Activated effector memory CD4-positive, alpha-beta T cell treated with Interleukin-2 at 50 U/mL for 16 hours (primary cell): ENCODE measurements at regions not wholly inside any gene's neighbourhood (a gene's known extent, or its start where the extent isn't known, plus 50 kb on each side); places are given as distances from the start of the nearest gene placed in this dataset.

Experiments used
- DNase-seq: peaks from one replicate; pipeline ENCODE4 v3.0.0-alpha.2; 2020

DNA sequence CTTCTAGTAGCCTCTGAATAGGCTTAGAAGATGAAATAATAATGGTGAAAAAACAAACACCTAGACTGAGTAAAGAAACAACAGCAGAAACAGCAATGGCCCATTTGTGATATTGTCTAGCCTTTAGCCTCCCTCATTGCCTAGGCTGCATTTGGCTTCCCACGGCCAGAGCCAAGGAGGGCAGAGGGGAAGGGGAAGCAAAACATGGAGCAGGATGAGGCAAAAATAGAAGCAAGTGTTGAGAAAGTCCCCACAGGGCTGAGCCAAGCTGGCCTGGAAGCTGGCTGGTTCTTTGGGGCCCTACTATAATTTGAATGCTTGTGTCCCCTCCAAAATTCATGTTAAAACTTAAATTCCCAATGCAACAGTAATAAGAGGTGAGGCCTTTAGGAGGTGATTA lies 60.2 kb upstream of the KSR1 start:
- DNase-seq: no peak

- DNase-seq: no peak
Observed at GRCh38 chr17:27396941-27397340, 59.3 kb upstream of the KSR1 start.

DNA sequence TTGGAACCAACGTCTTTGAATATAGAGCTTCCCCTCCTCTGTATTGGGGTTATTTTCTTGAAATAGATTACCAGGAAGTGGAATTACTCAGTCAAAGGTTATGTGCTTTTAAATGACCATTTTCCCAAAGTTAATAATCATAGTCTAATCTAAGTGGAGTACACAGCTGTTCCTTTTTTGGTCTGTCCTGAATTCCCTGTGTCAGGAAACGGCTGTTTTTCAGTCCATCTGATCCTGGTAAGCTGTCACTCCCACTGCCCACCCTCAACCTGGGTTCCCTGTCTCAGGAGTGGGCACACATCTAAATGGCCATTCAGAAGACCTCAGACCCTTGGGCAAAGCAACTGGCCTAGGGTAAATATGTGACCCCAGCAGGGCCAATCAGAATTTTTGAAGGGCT lies 57.6 kb upstream of the KSR1 start:
- no peak for DNase-seq

- no peak for DNase-seq
Observed at GRCh38 chr17:27400991-27401390, 55.3 kb upstream of the KSR1 start.

DNA sequence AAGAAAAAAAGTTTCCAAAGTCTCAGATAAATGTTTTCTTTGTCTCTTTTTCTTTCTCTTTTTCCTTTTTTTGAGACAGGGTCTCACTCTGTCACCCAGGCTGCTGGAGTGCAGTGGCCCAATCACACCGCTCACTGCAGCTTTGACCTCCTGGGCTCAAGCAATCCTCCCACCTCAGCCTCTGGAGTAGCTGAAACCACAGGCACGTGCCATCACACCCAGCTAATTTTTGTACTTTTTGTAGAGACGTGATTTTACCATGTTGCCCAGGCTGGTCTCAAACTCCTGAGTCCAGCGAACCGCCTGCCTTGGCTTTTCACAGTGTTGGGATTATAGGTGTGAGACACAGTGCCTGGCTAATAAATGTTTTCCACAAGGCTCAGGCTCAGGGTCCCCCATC lies 53.3 kb upstream of the KSR1 start:
- no peak for DNase-seq

DNA sequence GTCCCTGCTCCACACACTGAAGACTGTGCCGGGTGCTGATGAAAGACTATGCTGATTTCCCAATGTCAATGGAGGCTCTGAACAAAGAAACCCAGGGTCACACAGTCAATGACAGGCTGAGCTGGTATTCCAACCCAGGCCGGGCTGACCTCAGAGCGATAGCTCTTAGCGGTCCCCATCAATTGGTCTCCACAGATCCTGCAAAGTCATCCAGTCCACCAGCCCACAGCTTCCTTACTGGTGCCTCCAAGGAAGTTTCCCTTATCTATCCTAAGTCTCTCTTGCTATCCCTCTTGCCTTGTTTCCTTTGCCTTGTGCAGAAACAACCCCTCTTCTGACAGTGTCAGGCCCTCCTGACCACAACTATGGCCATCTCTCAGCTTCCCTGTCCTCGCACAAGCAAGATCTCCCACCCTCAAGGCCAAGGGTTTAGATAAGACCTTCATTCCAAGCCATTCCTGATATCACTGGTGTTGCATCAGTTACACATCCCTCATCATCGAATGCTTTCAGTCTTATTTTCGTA lies 52.7 kb upstream of the KSR1 start:
- no peak for DNase-seq

DNA sequence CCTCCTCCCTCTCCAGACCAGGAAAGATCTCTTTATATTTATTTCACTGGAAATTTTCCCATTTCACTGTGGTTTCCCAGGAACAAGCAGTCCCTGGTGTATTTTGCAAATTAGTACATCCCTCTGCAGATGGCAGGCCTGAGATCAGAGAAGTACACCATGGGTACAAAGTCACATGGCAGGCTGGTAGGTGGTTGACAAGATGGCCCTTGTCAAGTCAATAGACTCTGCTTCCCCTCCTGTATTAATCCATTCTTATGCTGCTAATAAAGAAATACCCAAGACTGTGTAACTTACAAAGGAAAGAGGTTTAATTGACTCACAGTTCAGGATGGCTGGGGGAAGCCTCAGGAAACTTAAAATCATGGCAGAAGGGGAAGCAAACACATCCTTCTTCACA lies 51.6 kb upstream of the KSR1 start:
- no peak for DNase-seq
